Fibroblast of lung (primary cell): ENCODE measurements at regions not wholly inside any gene's neighbourhood (a gene's known extent, or its start where the extent isn't known, plus 50 kb on each side); places are given as distances from the start of the nearest gene placed in this dataset.

Source experiments
- CTCF ChIP-seq, 2 donors: IDR thresholded peaks in 1 of 2; conservative IDR thresholded peaks in 1 of 2; 1 replicate in 1 of 2; 2 replicates in 1 of 2; pipeline ENCODE4 v1.5.1; 2011 to 2012; ENCODE audit warnings: low read length in 2 of 2, control low read depth in 1 of 2, inconsistent platforms in 1 of 2, low read depth in 1 of 2, mild to moderate bottlenecking in 1 of 2
- EZH2 ChIP-seq: IDR thresholded peaks from 2 replicates; pipeline ENCODE4 v1.5.1; 2012; ENCODE audit warnings: low read length, control low read depth, mild to moderate bottlenecking; ENCODE audit errors: missing control alignments

GRCh38 chr9:21710548-21711191 lies 91.8 kb upstream of the MTAP start:
- TF ChIP-seq EZH2, result no peak
- TF ChIP-seq CTCF (conservative IDR thresholded peaks at IDR 0.05 in 1 of 2, IDR thresholded peaks at IDR 0.05 in 1 of 2; ENCODE audit: low read depth in 1 of 2, low read length in 2 of 2), result no peak
